ENCODE measurements at regions not wholly inside any gene's neighbourhood (a gene's known extent, or its start where the extent isn't known, plus 50 kb on each side); places are given as distances from the start of the nearest gene placed in this dataset.

DNA sequence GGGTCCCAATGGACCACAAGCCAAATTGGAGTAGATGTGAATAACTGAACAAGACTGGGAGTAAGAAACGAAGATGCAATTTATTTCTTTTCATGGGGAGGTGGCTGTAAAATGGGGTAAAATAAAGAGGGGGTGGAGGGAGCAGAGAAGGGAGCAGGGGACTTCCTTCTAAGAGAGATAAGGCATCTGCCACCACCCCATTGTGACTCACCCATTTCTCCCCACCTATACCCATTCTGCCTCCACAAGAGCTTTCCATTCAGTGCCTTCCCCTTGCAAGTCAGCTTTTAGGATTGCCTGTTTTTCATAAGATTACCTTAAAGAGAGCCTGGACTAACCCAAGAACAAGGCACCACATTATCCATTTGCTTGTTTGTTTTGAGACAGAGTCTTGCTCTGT, 87.1 kb upstream of the PAX2 start:
- H2BK20ac ChIP-seq (ENCODE audit: low read depth, low read length) = no peak overlapping the region
- H4K8ac ChIP-seq (ENCODE audit: low read depth in 2 of 2, low read length in 2 of 2) = no peak overlapping the region
- no peaks in the 10 kb centered on the region for H3K36me3 ChIP-seq (ENCODE audit: control insufficient read depth, insufficient read depth, low read length)
- no peak overlapping the region for H3K56ac ChIP-seq (ENCODE audit: extremely low read depth, insufficient read depth, low read length)
- no peak overlapping the region for H3K4me2 ChIP-seq (ENCODE audit: low read depth, low read length)
- in situ Hi-C loops (cut with MboI; ENCODE audit: low sequenced_read_pairs) (no loop called here), intact Hi-C loops (cut with micrococcal nuclease) (no loop called here), dilution Hi-C loops (cut with HindIII; ENCODE audit: low sequenced_read_pairs, unreplicated experiment) (no loop called here)
- H4K20me1 ChIP-seq (ENCODE audit: insufficient read depth, low read length) = no peaks in the 10 kb centered on the region; the same call in 1 of the 2 replicates
- H3K27ac ChIP-seq (ENCODE audit: insufficient read depth, low read length) = no peak overlapping the region
- no peak overlapping the region for H4K91ac ChIP-seq (ENCODE audit: insufficient read depth, low read depth, low read length)
- ChIA-PET POLR2A (ENCODE audit: unreplicated experiment) (no interaction called here), CTCF (no interaction called here)
- H3K4ac ChIP-seq (ENCODE audit: low read depth, low read length) = no peak overlapping the region
- H4K5ac ChIP-seq (ENCODE audit: low read depth, low read length) = no peak overlapping the region
- DNase-seq = no peak
- no TSS peak for BruUV-seq (replicated peaks)
- no peak overlapping the region for H3K14ac ChIP-seq (replicated peaks; ENCODE audit: low read depth, low read length)
- no peak overlapping the region for H3K23ac ChIP-seq (ENCODE audit: low read depth, low read length)
- H3K9me1 ChIP-seq (ENCODE audit: insufficient read depth, low read length) = no peaks in the 10 kb centered on the region
- peaks cover 80% of the 10 kb centered on the region for H3K27me3 ChIP-seq (ENCODE audit: control insufficient read depth, insufficient read depth, low read length)
- ATAC-seq (ENCODE audit: low read depth) = no peak
- H2BK120ac ChIP-seq (ENCODE audit: low read depth, low read length) = no peak overlapping the region
- H2AK5ac ChIP-seq (ENCODE audit: low read depth, low read length) = no peak overlapping the region
- no peak overlapping the region for H2BK5ac ChIP-seq (ENCODE audit: low read depth, low read length, poor library complexity, severe bottlenecking)
- H2AFZ ChIP-seq (replicated peaks; ENCODE audit: low read length, poor library complexity) = no peak overlapping the region
- no peak overlapping the region for H3K9ac ChIP-seq (ENCODE audit: low read depth, low read length)
- no peak overlapping the region for H2AK9ac ChIP-seq (replicated peaks; ENCODE audit: low read depth, low read length, poor library complexity)
- TF ChIP-seq SMC3 (IDR thresholded peaks at IDR 0.05; ENCODE audit: low read depth, low read length) (no peak), MAFK (IDR thresholded peaks at IDR 0.05; ENCODE audit: low read depth, low read length) (no peak), RAD21 (IDR thresholded peaks at IDR 0.05; ENCODE audit: low read length) (no peak), BHLHE40 (IDR thresholded peaks at IDR 0.05; ENCODE audit: low read depth, low read length) (no peak), USF2 (IDR thresholded peaks at IDR 0.05; ENCODE audit: low read depth, low read length) (no peak), CHD1 (IDR thresholded peaks at IDR 0.05; ENCODE audit: low read depth, low read length) (no peak), CEBPB (IDR thresholded peaks at IDR 0.05; ENCODE audit: low read depth, low read length) (no peak), MXI1 (IDR thresholded peaks at IDR 0.05; ENCODE audit: borderline replicate concordance, low read depth, low read length) (no peak), MAZ (IDR thresholded peaks at IDR 0.05; ENCODE audit: borderline replicate concordance, low read depth, low read length) (no peak), NFE2L2 (IDR thresholded peaks at IDR 0.05; ENCODE audit: low read depth, low read length) (no peak), CTCF (conservative IDR thresholded peaks at IDR 0.05; ENCODE audit: low read depth, low read length) (no peak), RFX5 (IDR thresholded peaks at IDR 0.05; ENCODE audit: low read depth, low read length) (no peak), FOS (IDR thresholded peaks at IDR 0.05; ENCODE audit: low read depth, low read length) (no peak), RCOR1 (IDR thresholded peaks at IDR 0.05; ENCODE audit: insufficient replicate concordance, low read length) (no peak), POLR2A (IDR thresholded peaks at IDR 0.05; ENCODE audit: low read depth, low read length) (no peak)
- TF ChIP-seq, protein P1, sequence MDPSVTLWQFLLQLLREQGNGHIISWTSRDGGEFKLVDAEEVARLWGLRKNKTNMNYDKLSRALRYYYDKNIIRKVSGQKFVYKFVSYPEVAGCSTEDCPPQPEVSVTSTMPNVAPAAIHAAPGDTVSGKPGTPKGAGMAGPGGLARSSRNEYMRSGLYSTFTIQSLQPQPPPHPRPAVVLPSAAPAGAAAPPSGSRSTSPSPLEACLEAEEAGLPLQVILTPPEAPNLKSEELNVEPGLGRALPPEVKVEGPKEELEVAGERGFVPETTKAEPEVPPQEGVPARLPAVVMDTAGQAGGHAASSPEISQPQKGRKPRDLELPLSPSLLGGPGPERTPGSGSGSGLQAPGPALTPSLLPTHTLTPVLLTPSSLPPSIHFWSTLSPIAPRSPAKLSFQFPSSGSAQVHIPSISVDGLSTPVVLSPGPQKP (IDR thresholded peaks at IDR 0.05; ENCODE audit: borderline replicate concordance, low read depth, low read length) = no peak
- no peak overlapping the region for H2BK15ac ChIP-seq (ENCODE audit: low read depth, low read length)
- no peak overlapping the region for H3K4me3 ChIP-seq (ENCODE audit: insufficient read depth, low read depth, low read length)
- H3K9me3 ChIP-seq (ENCODE audit: control insufficient read depth, insufficient read depth, low read length) = peaks cover 4% of the 10 kb centered on the region; the same call in 1 of the 2 replicates
- no CpG with 5 or more reads among the region's 1 CpG for WGBS, 2 experiments (ENCODE audit: extremely low coverage in 2 of 2, insufficient read length in 1 of 2)
- H3K4me1 ChIP-seq (ENCODE audit: control insufficient read depth, insufficient read depth, low read length) = no peaks in the 10 kb centered on the region; the same call in 1 of the 2 replicates
- no peaks in the 10 kb centered on the region for H3K79me1 ChIP-seq (ENCODE audit: low read depth in 1 of 2, low read length in 2 of 2)
- H3K18ac ChIP-seq (ENCODE audit: low read depth, low read length) = no peak overlapping the region
